ENCODE measurements at regions not wholly inside any gene's neighbourhood (a gene's known extent, or its start where the extent isn't known, plus 50 kb on each side); places are given as distances from the start of the nearest gene placed in this dataset.

GRCh38 chr4:123284168-123284567 is 112.4 kb upstream of the SPRY1 start:
- Histone ChIP-seq H3K27ac (no peak overlapping the region), H3K36me3 (no peaks in the 10 kb centered on the region), H3K9me3 (no peaks in the 10 kb centered on the region), H3K4me3 (no peak overlapping the region), H3K27me3 (no peaks in the 10 kb centered on the region), H3K4me1 (no peaks in the 10 kb centered on the region)
- intact Hi-C loops (cut with DNase I) = no loop called here
- no peak for TF ChIP-seq CTCF (IDR thresholded peaks at IDR 0.05)
- ATAC-seq = no peak
- DNase-seq = no peak

GRCh38 chr4:123286903-123287466 is 109.6 kb upstream of the SPRY1 start:
- Histone ChIP-seq H3K9me3 (peaks cover 12% of the 10 kb centered on the region), H3K27ac (no peak overlapping the region), H3K27me3 (no peaks in the 10 kb centered on the region), H3K4me1 (no peaks in the 10 kb centered on the region), H3K36me3 (no peaks in the 10 kb centered on the region), H3K4me3 (no peak overlapping the region)
- ATAC-seq (peak; percentile 68), DNase-seq (no peak)
- no peak for TF ChIP-seq CTCF (IDR thresholded peaks at IDR 0.05)
- intact Hi-C loops (cut with DNase I) = no loop called here

GRCh38 chr4:123288309-123289025 is 108.1 kb upstream of the SPRY1 start:
- DNase-seq (no peak), ATAC-seq (no peak)
- Histone ChIP-seq H3K27ac (no peak overlapping the region), H3K9me3 (peaks cover 14% of the 10 kb centered on the region), H3K27me3 (no peaks in the 10 kb centered on the region), H3K36me3 (no peaks in the 10 kb centered on the region), H3K4me3 (no peak overlapping the region), H3K4me1 (no peaks in the 10 kb centered on the region)
- no peak for TF ChIP-seq CTCF (IDR thresholded peaks at IDR 0.05)
- intact Hi-C loops (cut with DNase I) = no loop called here

- Histone ChIP-seq H3K27ac (no peak overlapping the region), H3K27me3 (no peaks in the 10 kb centered on the region), H3K4me1 (no peaks in the 10 kb centered on the region), H3K4me3 (no peak overlapping the region), H3K9me3 (peaks cover 14% of the 10 kb centered on the region), H3K36me3 (no peaks in the 10 kb centered on the region)
- intact Hi-C loops (cut with DNase I) = no loop called here
- ATAC-seq = no peak
- no peak for TF ChIP-seq CTCF (IDR thresholded peaks at IDR 0.05)
- no peak for DNase-seq
Measured at GRCh38 chr4:123291329-123291728, 105.3 kb upstream of the SPRY1 start.

- Histone ChIP-seq H3K4me3 (no peak overlapping the region), H3K36me3 (no peaks in the 10 kb centered on the region), H3K27ac (no peak overlapping the region), H3K27me3 (no peaks in the 10 kb centered on the region), H3K4me1 (no peaks in the 10 kb centered on the region), H3K9me3 (no peaks in the 10 kb centered on the region)
- no peak for TF ChIP-seq CTCF (IDR thresholded peaks at IDR 0.05)
- intact Hi-C loops (cut with DNase I) = no loop called here
- DNase-seq = no peak
- no peak for ATAC-seq
Measured at GRCh38 chr4:123297836-123298235, 98.8 kb upstream of the SPRY1 start.
